Left cardiac atrium (tissue), 4 donors: ENCODE measurements at regions not wholly inside any gene's neighbourhood (a gene's known extent, or its start where the extent isn't known, plus 50 kb on each side); places are given as distances from the start of the nearest gene placed in this dataset.
"Not testable (repeated sequence)": the region's sequence is repeated elsewhere in the genome, so short reads cannot be mapped to it uniquely, and the experiment has no call there.

Experiments
- ATAC-seq, 2 donors: fragments of 200-7000 bp; cut with Tn5 transposase; one replicate each; pipeline ENCODE4 v1.9.1; 2020; ENCODE audit warnings: mild to moderate bottlenecking in 2 of 2, moderate library complexity in 2 of 2
- DNase-seq: peaks from one replicate; pipeline ENCODE4 v3.0.0-alpha.2; 2020
- intact Hi-C, 2 donors: fragments of 100-400 bp; cut with DNase I; formaldehyde crosslinking; loops; one replicate each; pipeline versions ENCODE4 v1.14.1 to v1.15.1; 2022 to 2023
- donor health status: DM: no; HTN: yes; CAD: no.
- donor health status: DM: no; HTN: yes; CAD: no; lungs with severe emphysema.
- donor health status: DM: yes; HTN: yes; CAD: no.
- donor health status: Dilated cardiomyopathy.

- intact Hi-C loops: no loop called here
Observed at GRCh38 chr3:63089007-63089750, 188.9 kb upstream of the SYNPR start.

GRCh38 chr3:63089751-63090132 lies 188.4 kb upstream of the SYNPR start:
- DNase-seq (no peak), ATAC-seq (no peak)
- intact Hi-C loops: no loop called here

More at GRCh38 chr3:63089007-63089750, 188.9 kb upstream of the SYNPR start:
- ATAC-seq (no peak), DNase-seq (no peak)

- DNase-seq: no peak
- ATAC-seq: no peak
- intact Hi-C loops: no loop called here
Observed at GRCh38 chr3:63090656-63091055, 187.5 kb upstream of the SYNPR start.

- no peak for ATAC-seq
- intact Hi-C loops: no loop called here
- DNase-seq: no peak
Observed at GRCh38 chr3:63092515-63092914, 185.6 kb upstream of the SYNPR start.

- no peak for ATAC-seq
- intact Hi-C loops: no loop called here
- DNase-seq: no peak
Observed at GRCh38 chr3:63094642-63095408, 183.3 kb upstream of the SYNPR start.

GRCh38 chr3:63096248-63097058 lies 181.7 kb upstream of the SYNPR start:
- DNase-seq (no peak), ATAC-seq (no peak)
- intact Hi-C loops: no loop called here

- intact Hi-C loops: no loop called here
- no peak for ATAC-seq
- no peak for DNase-seq
Observed at GRCh38 chr3:63097396-63097795, 180.7 kb upstream of the SYNPR start.

GRCh38 chr3:63116922-63117321 lies 161.2 kb upstream of the SYNPR start:
- no peak for ATAC-seq
- intact Hi-C loops: no loop called here

GRCh38 chr3:63124090-63124489 lies 154.0 kb upstream of the SYNPR start:
- intact Hi-C loops: no loop called here
- ATAC-seq: no peak

More at GRCh38 chr3:63116922-63117321, 161.2 kb upstream of the SYNPR start:
- DNase-seq: no peak

GRCh38 chr3:63126530-63126929 lies 151.6 kb upstream of the SYNPR start:
- no peak for ATAC-seq
- intact Hi-C loops: no loop called here
- DNase-seq: no peak

More at GRCh38 chr3:63124090-63124489, 154.0 kb upstream of the SYNPR start:
- DNase-seq: no peak

- intact Hi-C loops: no loop called here
- ATAC-seq: no peak
Observed at GRCh38 chr3:63128380-63128779, 149.7 kb upstream of the SYNPR start.

GRCh38 chr3:63130625-63131024 lies 147.5 kb upstream of the SYNPR start:
- DNase-seq (no peak), ATAC-seq (no peak)
- intact Hi-C loops: no loop called here

More at GRCh38 chr3:63128380-63128779, 149.7 kb upstream of the SYNPR start:
- no peak for DNase-seq

- ATAC-seq: no peak
- no peak for DNase-seq
- intact Hi-C loops: no loop called here
Observed at GRCh38 chr3:63132461-63133250, 145.5 kb upstream of the SYNPR start.

- ATAC-seq (peak; percentile 68 to 78), DNase-seq (no peak)
- intact Hi-C loops: no loop called here
Observed at GRCh38 chr3:63135367-63135766, 142.7 kb upstream of the SYNPR start.

- ATAC-seq, intact Hi-C loops, DNase-seq: not testable (repeated sequence)
Observed at GRCh38 chr3:63136249-63136648, 141.9 kb upstream of the SYNPR start.

- intact Hi-C loops: no loop called here
- DNase-seq (no peak), ATAC-seq (peak in 1 of 2 donors; percentile 26)
Observed at GRCh38 chr3:63142681-63143080, 135.4 kb upstream of the SYNPR start.

GRCh38 chr3:63146154-63146553 lies 132.0 kb upstream of the SYNPR start:
- ATAC-seq (peak; percentile 49 to 73), DNase-seq (no peak)
- intact Hi-C loops: no loop called here

GRCh38 chr3:63150880-63151279 lies 127.2 kb upstream of the SYNPR start:
- ATAC-seq: no peak
- no peak for DNase-seq
- intact Hi-C loops: loop anchor here in 1 of 2 donors (10.0 kb wide), 1 partner anchor 276 kb away; the partner anchor contains the start of gene CADPS

- intact Hi-C loops: loop anchor here in 1 of 2 donors (10.0 kb wide), 1 partner anchor 277 kb away; the partner anchor contains the start of gene CADPS
- no peak for DNase-seq
- ATAC-seq: no peak
Observed at GRCh38 chr3:63151897-63152296, 126.2 kb upstream of the SYNPR start.
